ENCODE measurements at regions not wholly inside any gene's neighbourhood (a gene's known extent, or its start where the extent isn't known, plus 50 kb on each side); places are given as distances from the start of the nearest gene placed in this dataset.

DNA sequence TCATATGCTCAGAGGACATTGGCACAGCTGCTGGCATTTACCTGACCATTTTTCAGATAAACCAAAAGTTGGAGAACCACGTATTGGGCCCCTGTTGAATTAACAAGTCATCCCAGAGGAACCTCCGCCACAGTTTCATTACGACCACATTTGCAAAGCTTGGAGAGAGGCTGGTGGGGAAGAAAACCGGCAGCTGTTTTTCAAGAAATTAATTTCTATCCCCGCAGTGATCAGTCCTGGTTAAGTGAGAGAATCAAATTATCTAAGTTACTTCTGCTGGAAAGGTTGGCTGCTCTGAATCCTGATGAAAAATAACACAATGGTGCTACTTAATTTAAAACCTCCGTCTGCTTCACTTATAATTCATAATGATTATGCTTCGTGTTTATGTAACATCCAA, 737.1 kb upstream of the AUTS2 start:
- Histone ChIP-seq H3K4me3 (ENCODE audit: insufficient read depth, low read length) (no peak overlapping the region), H3K4me2 (ENCODE audit: insufficient read depth, low read length) (no peak overlapping the region), H3K27me3 (ENCODE audit: insufficient read depth, low read length) (no peaks in the 10 kb centered on the region), H4K20me1 (ENCODE audit: insufficient read depth, low read length) (no peaks in the 10 kb centered on the region), H2AFZ (ENCODE audit: low read length) (no peak overlapping the region), H3K4me1 (ENCODE audit: insufficient read depth, low read length) (no peaks in the 10 kb centered on the region), H3K9me3 (ENCODE audit: low read depth, low read length) (no peaks in the 10 kb centered on the region), H3K27ac (ENCODE audit: low read depth, low read length) (no peak overlapping the region), H3K79me2 (ENCODE audit: insufficient read depth, low read length) (no peaks in the 10 kb centered on the region), H3K36me3 (ENCODE audit: insufficient read depth, low read length) (no peaks in the 10 kb centered on the region)
- DNase-seq (ENCODE audit: insufficient read length, low spot score, missing footprints): no peak
- no peak for TF ChIP-seq CTCF (IDR thresholded peaks at IDR 0.05; ENCODE audit: extremely low read depth, low read depth, low read length)

DNA sequence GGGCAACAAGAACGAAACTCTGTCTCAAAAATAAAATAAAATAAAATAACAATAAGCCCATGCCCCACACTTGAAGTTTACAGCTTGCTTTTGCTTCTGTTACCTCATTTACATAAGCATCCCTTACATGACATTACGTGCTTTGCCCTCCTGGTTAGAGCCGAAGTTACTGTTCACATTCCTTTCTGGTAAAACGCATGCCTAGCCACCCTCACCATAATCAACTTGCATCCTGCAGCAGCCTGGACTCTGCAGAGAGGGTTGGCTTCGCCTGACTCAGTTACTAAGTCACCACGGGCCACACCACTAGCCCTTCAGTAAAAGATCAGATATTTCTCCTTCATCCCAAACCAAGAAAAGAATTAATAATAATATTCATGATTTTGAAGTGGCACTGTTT, 736.0 kb upstream of the AUTS2 start:
- Histone ChIP-seq H3K79me2 (ENCODE audit: insufficient read depth, low read length) (no peaks in the 10 kb centered on the region), H3K27me3 (ENCODE audit: insufficient read depth, low read length) (no peaks in the 10 kb centered on the region), H2AFZ (ENCODE audit: low read length) (no peak overlapping the region), H3K36me3 (ENCODE audit: insufficient read depth, low read length) (no peaks in the 10 kb centered on the region), H3K27ac (ENCODE audit: low read depth, low read length) (no peak overlapping the region), H3K9me3 (ENCODE audit: low read depth, low read length) (no peaks in the 10 kb centered on the region), H3K4me2 (ENCODE audit: insufficient read depth, low read length) (no peak overlapping the region), H3K4me3 (ENCODE audit: insufficient read depth, low read length) (no peak overlapping the region), H4K20me1 (ENCODE audit: insufficient read depth, low read length) (no peaks in the 10 kb centered on the region), H3K4me1 (ENCODE audit: insufficient read depth, low read length) (no peaks in the 10 kb centered on the region)
- no peak for TF ChIP-seq CTCF (IDR thresholded peaks at IDR 0.05; ENCODE audit: extremely low read depth, low read depth, low read length)
- DNase-seq (ENCODE audit: insufficient read length, low spot score, missing footprints): no peak

- no peaks in the 10 kb centered on the region for H3K9me3 ChIP-seq (ENCODE audit: low read depth, low read length)
- no peak overlapping the region for H2AFZ ChIP-seq (ENCODE audit: low read length)
- H3K79me2 ChIP-seq (ENCODE audit: insufficient read depth, low read length): no peaks in the 10 kb centered on the region
- TF ChIP-seq CTCF (IDR thresholded peaks at IDR 0.05; ENCODE audit: extremely low read depth, low read depth, low read length): no peak
- H3K27ac ChIP-seq (ENCODE audit: low read depth, low read length): no peak overlapping the region
- no peak overlapping the region for H3K4me2 ChIP-seq (ENCODE audit: insufficient read depth, low read length)
- H3K4me1 ChIP-seq (ENCODE audit: insufficient read depth, low read length): no peaks in the 10 kb centered on the region
- no peak for DNase-seq (ENCODE audit: insufficient read length, low spot score, missing footprints)
- no peaks in the 10 kb centered on the region for H3K36me3 ChIP-seq (ENCODE audit: insufficient read depth, low read length)
- H3K4me3 ChIP-seq (ENCODE audit: insufficient read depth, low read length): no peak overlapping the region
- H3K27me3 ChIP-seq (ENCODE audit: insufficient read depth, low read length): no peaks in the 10 kb centered on the region
- no peaks in the 10 kb centered on the region for H4K20me1 ChIP-seq (ENCODE audit: insufficient read depth, low read length)
Measured at GRCh38 chr7:68862736-68863135, 735.5 kb upstream of the AUTS2 start.

GRCh38 chr7:68865351-68866199, 732.7 kb upstream of the AUTS2 start:
- Histone ChIP-seq H3K36me3 (ENCODE audit: insufficient read depth, low read length) (no peaks in the 10 kb centered on the region), H4K20me1 (ENCODE audit: insufficient read depth, low read length) (no peaks in the 10 kb centered on the region), H3K4me2 (ENCODE audit: insufficient read depth, low read length) (no peak overlapping the region), H3K4me3 (ENCODE audit: insufficient read depth, low read length) (no peak overlapping the region), H2AFZ (ENCODE audit: low read length) (no peak overlapping the region), H3K27me3 (ENCODE audit: insufficient read depth, low read length) (no peaks in the 10 kb centered on the region), H3K9me3 (ENCODE audit: low read depth, low read length) (no peaks in the 10 kb centered on the region), H3K4me1 (ENCODE audit: insufficient read depth, low read length) (no peaks in the 10 kb centered on the region), H3K79me2 (ENCODE audit: insufficient read depth, low read length) (no peaks in the 10 kb centered on the region), H3K27ac (ENCODE audit: low read depth, low read length) (no peak overlapping the region)
- peak; percentile 42 for DNase-seq (ENCODE audit: insufficient read length, low spot score, missing footprints)
- TF ChIP-seq CTCF (IDR thresholded peaks at IDR 0.05; ENCODE audit: extremely low read depth, low read depth, low read length): no peak

All from osteoblast (primary cell).